ENCODE measurements at regions not wholly inside any gene's neighbourhood (a gene's known extent, or its start where the extent isn't known, plus 50 kb on each side); places are given as distances from the start of the nearest gene placed in this dataset.

DNA sequence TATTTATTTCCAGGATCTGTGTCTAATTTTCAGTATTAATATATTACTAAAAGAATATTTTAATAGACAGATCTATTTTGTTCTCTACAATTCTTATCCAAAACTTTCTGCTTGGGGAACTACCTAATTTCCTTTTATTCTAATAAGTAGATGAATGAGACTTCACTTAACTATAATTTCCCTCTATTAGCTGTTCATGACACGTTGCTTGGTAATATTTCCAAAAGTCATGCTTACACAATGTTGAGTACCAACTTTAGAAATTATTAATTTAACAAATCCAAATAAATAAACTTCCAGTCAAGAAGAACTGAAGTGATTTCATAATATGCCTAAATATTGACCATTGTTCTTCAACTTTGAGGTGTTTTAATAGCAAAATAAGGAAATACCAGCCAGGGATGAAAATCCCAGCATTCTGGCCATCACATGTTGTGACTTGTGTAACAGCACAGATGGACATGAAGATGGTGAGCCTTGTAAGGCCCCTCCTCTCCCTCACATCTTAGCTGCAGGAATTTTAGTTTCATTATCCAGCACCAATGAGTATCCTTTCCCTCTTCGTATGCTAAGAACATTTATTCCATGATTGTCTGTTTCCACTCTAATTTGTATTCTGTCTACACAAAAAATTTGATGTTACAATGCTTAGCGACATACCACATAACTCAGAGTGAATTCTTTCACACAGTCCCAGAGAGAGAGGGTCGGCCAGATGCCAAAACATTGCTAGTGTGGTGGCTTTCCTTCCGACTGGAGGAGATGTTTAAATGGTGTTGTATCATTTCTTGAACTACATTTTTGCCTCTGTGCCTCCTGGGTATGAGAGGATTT is 137.5 kb downstream of the FOXA2 start:
- Histone ChIP-seq H3K9me3 (ENCODE audit: low read length) (no peaks in the 10 kb centered on the region), H3K27ac (ENCODE audit: low read length) (no peak overlapping the region), H3K4me2 (ENCODE audit: low read length) (peak overlapping the region; percentile 60), H3K79me2 (ENCODE audit: low read length) (no peaks in the 10 kb centered on the region), H3K4me1 (ENCODE audit: insufficient read depth, low read length) (peaks cover 11% of the 10 kb centered on the region), H3K36me3 (ENCODE audit: low read depth, low read length) (no peaks in the 10 kb centered on the region), H3K4me3 (ENCODE audit: low read length) (peak overlapping the region; percentile 5; the same call in 1 of the 2 replicates), H3K9ac (ENCODE audit: low read length) (no peak overlapping the region), H2AFZ (ENCODE audit: low read length) (peak overlapping the region; percentile 17; the same call in 1 of the 2 replicates), H3K27me3 (ENCODE audit: low read length) (no peaks in the 10 kb centered on the region), H3K9me2 (replicated peaks; ENCODE audit: low read length) (no peaks in the 10 kb centered on the region), H4K20me1 (ENCODE audit: low read length) (no peaks in the 10 kb centered on the region), H3F3A (ENCODE audit: low read length, unreplicated experiment) (no peaks in the 10 kb centered on the region)
- BruUV-seq (replicated peaks): no TSS peak
- ChIA-PET POLR2A (ENCODE audit: unreplicated experiment) (no interaction called here), CTCF (no interaction called here)
- ATAC-seq: no peak; the same call in 1 of the 2 replicates
- DNase-seq: no peak
- TF ChIP-seq EZH2 (IDR thresholded peaks at IDR 0.05; ENCODE audit: low read length, unreplicated experiment) (no peak), EZH2phosphoT487 (IDR thresholded peaks at IDR 0.05; ENCODE audit: borderline replicate concordance, low read length) (no peak)
- TF ChIP-seq, protein P1, sequence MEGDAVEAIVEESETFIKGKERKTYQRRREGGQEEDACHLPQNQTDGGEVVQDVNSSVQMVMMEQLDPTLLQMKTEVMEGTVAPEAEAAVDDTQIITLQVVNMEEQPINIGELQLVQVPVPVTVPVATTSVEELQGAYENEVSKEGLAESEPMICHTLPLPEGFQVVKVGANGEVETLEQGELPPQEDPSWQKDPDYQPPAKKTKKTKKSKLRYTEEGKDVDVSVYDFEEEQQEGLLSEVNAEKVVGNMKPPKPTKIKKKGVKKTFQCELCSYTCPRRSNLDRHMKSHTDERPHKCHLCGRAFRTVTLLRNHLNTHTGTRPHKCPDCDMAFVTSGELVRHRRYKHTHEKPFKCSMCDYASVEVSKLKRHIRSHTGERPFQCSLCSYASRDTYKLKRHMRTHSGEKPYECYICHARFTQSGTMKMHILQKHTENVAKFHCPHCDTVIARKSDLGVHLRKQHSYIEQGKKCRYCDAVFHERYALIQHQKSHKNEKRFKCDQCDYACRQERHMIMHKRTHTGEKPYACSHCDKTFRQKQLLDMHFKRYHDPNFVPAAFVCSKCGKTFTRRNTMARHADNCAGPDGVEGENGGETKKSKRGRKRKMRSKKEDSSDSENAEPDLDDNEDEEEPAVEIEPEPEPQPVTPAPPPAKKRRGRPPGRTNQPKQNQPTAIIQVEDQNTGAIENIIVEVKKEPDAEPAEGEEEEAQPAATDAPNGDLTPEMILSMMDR (conservative IDR thresholded peaks at IDR 0.05; ENCODE audit: low read depth, low read length): no peak
- intact Hi-C loops (cut with micrococcal nuclease): no loop called here

DNA sequence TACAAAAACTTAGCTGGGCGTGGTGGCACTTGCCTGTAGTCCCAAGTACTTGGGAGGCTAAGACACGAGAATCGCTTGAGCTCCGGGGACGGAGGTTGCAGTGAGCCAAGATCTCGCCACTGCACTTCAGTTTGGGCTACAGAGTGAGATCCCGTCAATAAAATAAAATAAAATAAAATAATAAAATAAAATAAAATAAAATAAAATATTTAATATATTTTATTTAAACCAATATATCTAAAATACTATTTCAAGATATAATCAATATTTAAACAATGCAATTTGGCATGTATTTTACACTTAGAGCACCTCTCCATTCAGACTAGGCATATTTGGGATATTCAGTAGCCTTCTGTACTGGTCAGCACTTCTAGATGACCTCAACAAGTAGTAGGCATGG is 142.1 kb downstream of the FOXA2 start:
- no peak for DNase-seq
- H3K4me2 ChIP-seq (ENCODE audit: low read length): no peak overlapping the region
- ChIA-PET POLR2A (ENCODE audit: unreplicated experiment) (no interaction called here), CTCF (interaction anchor here (0.6 kb wide), 1 partner anchor 11 kb away, joined by 3 read pairs; no protein-coding TSS in a partner anchor)
- H3K79me2 ChIP-seq (ENCODE audit: low read length): no peaks in the 10 kb centered on the region
- no peaks in the 10 kb centered on the region for H4K20me1 ChIP-seq (ENCODE audit: low read length)
- no peaks in the 10 kb centered on the region for H3K9me3 ChIP-seq (ENCODE audit: low read length)
- H3K4me3 ChIP-seq (ENCODE audit: low read length): no peak overlapping the region
- peaks cover 10% of the 10 kb centered on the region for H3K4me1 ChIP-seq (ENCODE audit: insufficient read depth, low read length)
- no peak overlapping the region for H2AFZ ChIP-seq (ENCODE audit: low read length)
- H3K27me3 ChIP-seq (ENCODE audit: low read length): no peaks in the 10 kb centered on the region
- no TSS peak for BruUV-seq (replicated peaks)
- ATAC-seq: no peak
- intact Hi-C loops (cut with micrococcal nuclease): no loop called here
- H3K9me2 ChIP-seq (replicated peaks; ENCODE audit: low read length): no peaks in the 10 kb centered on the region
- H3K9ac ChIP-seq (ENCODE audit: low read length): no peak overlapping the region
- H3K36me3 ChIP-seq (ENCODE audit: low read depth, low read length): no peaks in the 10 kb centered on the region
- H3K27ac ChIP-seq (ENCODE audit: low read length): no peak overlapping the region
- no peak for TF ChIP-seq EZH2phosphoT487 (IDR thresholded peaks at IDR 0.05; ENCODE audit: borderline replicate concordance, low read length)
- TF ChIP-seq, protein P1 (conservative IDR thresholded peaks at IDR 0.05; ENCODE audit: low read depth, low read length): no peak
- H3F3A ChIP-seq (ENCODE audit: low read length, unreplicated experiment): no peaks in the 10 kb centered on the region

DNA sequence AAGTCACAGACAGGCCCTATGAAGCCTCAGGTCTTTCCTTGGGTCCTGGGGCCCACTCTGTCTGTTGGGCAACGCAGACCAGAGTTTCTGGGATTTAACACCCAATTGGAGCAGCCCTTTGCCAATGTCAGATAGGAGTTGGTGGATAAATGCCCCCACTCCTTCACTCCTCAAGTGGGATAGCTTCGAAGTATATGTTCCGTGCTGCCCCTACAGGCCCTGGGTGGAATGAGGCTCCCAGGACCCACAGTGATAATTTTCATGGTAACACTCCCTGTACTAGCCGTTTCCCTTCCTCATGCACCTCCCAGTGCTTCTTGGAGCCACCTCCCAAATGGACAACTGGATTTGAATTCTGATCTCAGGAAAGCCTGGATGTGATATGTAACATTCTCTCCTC is 145.4 kb downstream of the FOXA2 start:
- peaks cover 4% of the 10 kb centered on the region; the same call in 1 of the 2 replicates for H3K4me1 ChIP-seq (ENCODE audit: insufficient read depth, low read length)
- no peak overlapping the region for H3K4me3 ChIP-seq (ENCODE audit: low read length)
- POLR2A ChIA-PET (ENCODE audit: unreplicated experiment): no interaction called here
- H3K27ac ChIP-seq (ENCODE audit: low read length): no peak overlapping the region
- no peaks in the 10 kb centered on the region for H3K9me3 ChIP-seq (ENCODE audit: low read length)
- ATAC-seq (peak; percentile 64), DNase-seq (peak; percentile 34)
- TF ChIP-seq, protein P1 (conservative IDR thresholded peaks at IDR 0.05; ENCODE audit: low read depth, low read length): peak; percentile 55
- TF ChIP-seq EZH2 (IDR thresholded peaks at IDR 0.05; ENCODE audit: low read length, unreplicated experiment): no peak
- BruUV-seq (replicated peaks): no TSS peak
- H3K79me2 ChIP-seq (ENCODE audit: low read length): no peaks in the 10 kb centered on the region
- no peaks in the 10 kb centered on the region for H3K27me3 ChIP-seq (ENCODE audit: low read length)
- no peaks in the 10 kb centered on the region for H3K36me3 ChIP-seq (ENCODE audit: low read depth, low read length)
- no peaks in the 10 kb centered on the region for H3K9me2 ChIP-seq (replicated peaks; ENCODE audit: low read length)
- intact Hi-C loops (cut with micrococcal nuclease): no loop called here
- no peak overlapping the region for H3K9ac ChIP-seq (ENCODE audit: low read length)
- no peak overlapping the region; the same call in 1 of the 2 replicates for H2AFZ ChIP-seq (ENCODE audit: low read length)
- H4K20me1 ChIP-seq (ENCODE audit: low read length): no peaks in the 10 kb centered on the region
- H3F3A ChIP-seq (ENCODE audit: low read length, unreplicated experiment): no peaks in the 10 kb centered on the region
- no peak overlapping the region for H3K4me2 ChIP-seq (ENCODE audit: low read length)
- CTCF ChIA-PET: interaction anchor here (0.7 kb wide), 1 partner anchor 19 kb away, joined by 3 read pairs; no protein-coding TSS in a partner anchor

Measured in PC-3 (cell line).